HUES6 (cell line): ENCODE measurements at regions not wholly inside any gene's neighbourhood (a gene's known extent, or its start where the extent isn't known, plus 50 kb on each side); places are given as distances from the start of the nearest gene placed in this dataset.

ENCODE experiments used
- H3K27ac ChIP-seq: 2 replicates; pipeline ENCODE4 v1.7.0; 2013; ENCODE audit warnings: low read depth, mild to moderate bottlenecking, low read length, inconsistent platforms
- H3K27me3 ChIP-seq: 2 replicates; pipeline ENCODE4 v1.6.1; 2013; ENCODE audit warnings: low read length; ENCODE audit not compliant: control insufficient read depth, insufficient read depth
- H3K36me3 ChIP-seq: 2 replicates; pipeline ENCODE4 v1.6.1; 2013; ENCODE audit warnings: low read length; ENCODE audit not compliant: control insufficient read depth, insufficient read depth
- H3K4me1 ChIP-seq: 2 replicates; pipeline ENCODE4 v1.6.1; 2013; ENCODE audit warnings: low read length; ENCODE audit not compliant: control insufficient read depth, insufficient read depth
- H3K4me3 ChIP-seq: 2 replicates; pipeline ENCODE4 v1.5.1; 2013; ENCODE audit warnings: low read depth, low read length
- H3K9ac ChIP-seq: one replicate; pipeline ENCODE4 v1.6.1; 2013; ENCODE audit warnings: mild to moderate bottlenecking, low read length
- H3K9me3 ChIP-seq: 2 replicates; pipeline ENCODE4 v1.6.1; 2013; ENCODE audit warnings: low read depth, low read length; ENCODE audit not compliant: control insufficient read depth, insufficient read depth

DNA sequence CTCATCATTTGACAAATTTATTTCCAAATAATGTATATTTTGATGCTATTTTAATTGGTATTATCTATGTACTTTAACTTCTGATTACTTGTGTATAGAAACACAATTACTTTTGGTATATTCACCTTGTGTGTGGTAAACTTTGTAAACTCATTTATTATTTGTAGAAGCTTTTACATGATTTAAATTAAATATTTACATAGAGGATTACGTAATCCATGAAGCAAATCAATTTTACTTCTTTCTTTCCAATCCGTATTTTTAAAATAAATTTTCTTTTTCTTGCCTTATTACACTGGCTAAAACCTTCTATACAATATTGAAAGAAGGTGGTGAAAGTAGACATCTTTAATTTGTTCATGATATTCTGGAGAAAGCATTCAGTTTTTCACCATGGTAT, 540.2 kb downstream of the MMUT start:
- Histone ChIP-seq H3K9ac (no peak overlapping the region), H3K4me3 (no peak overlapping the region), H3K36me3 (no peaks in the 10 kb centered on the region), H3K27me3 (no peaks in the 10 kb centered on the region), H3K9me3 (no peaks in the 10 kb centered on the region), H3K27ac (no peak overlapping the region), H3K4me1 (peaks cover 8% of the 10 kb centered on the region)

DNA sequence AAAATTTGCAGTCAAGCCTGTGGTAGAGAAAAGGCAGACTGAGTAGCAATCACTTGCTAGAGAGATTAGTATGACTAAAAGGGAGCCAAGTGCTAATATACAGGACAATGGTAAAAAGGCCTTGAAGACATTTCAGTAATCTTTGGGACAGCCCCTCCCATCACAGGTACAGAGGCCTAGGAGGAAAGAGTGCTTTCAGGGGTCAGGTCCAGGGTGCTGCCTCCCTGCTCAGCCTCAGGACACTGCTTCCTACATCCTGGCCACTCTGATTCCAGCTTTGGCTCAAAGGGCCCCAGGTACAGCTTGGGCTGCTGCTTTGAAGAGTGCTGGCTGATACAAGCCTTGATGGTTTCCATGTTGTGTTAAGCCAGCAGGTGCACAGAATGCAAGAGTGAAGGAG, 543.5 kb downstream of the MMUT start:
- no peak overlapping the region for H3K27ac ChIP-seq
- H3K36me3 ChIP-seq, result no peaks in the 10 kb centered on the region
- no peaks in the 10 kb centered on the region for H3K27me3 ChIP-seq
- H3K9ac ChIP-seq, result no peak overlapping the region
- H3K4me1 ChIP-seq, result peaks cover 17% of the 10 kb centered on the region
- no peak overlapping the region for H3K4me3 ChIP-seq
- H3K9me3 ChIP-seq, result no peaks in the 10 kb centered on the region

DNA sequence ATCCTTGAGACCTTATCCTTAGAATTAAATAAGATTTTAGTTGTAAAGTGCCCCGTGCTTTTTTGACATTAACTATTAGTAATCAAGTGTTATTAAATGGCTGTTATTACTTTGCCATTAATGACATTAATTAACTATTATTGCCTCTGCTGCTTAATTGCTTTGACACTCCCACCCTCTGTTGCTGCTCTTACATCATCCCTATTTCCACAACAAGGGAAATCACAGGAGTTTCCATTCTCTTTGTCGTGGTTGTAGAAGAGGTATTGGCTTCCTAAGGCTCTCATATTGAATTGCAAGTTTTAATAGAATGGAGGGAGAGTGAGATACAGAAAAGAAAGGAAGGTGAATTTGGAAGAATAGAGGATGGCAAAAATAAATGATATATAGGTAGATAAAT, 545.8 kb downstream of the MMUT start:
- no peaks in the 10 kb centered on the region for H3K27me3 ChIP-seq
- peak overlapping the region; percentile 46; the same call in 1 of the 2 replicates for H3K27ac ChIP-seq
- H3K9ac ChIP-seq, result no peak overlapping the region
- H3K4me1 ChIP-seq, result peaks cover 17% of the 10 kb centered on the region
- H3K4me3 ChIP-seq, result no peak overlapping the region
- H3K36me3 ChIP-seq, result no peaks in the 10 kb centered on the region
- H3K9me3 ChIP-seq, result no peaks in the 10 kb centered on the region

DNA sequence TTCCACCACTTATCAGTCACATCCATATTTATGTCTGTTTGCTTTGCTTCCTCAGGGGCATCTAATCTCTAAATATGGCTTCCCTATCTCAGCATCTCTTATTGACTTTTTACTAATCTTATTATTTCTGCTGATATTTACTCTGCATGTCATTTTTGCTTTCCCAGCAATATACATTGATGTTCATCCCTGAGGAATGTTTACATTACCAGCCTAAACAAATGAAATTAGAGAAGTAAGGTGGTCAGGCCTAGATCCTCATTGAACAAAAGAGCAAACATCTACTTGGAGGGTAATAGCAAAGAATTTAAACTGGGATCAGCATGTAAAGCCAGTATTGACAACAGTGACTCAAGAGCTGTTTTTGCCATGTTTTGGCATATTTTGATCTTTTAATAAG, 546.4 kb downstream of the MMUT start:
- no peak overlapping the region for H3K9ac ChIP-seq
- H3K27ac ChIP-seq, result peak overlapping the region; percentile 46; the same call in 1 of the 2 replicates

DNA sequence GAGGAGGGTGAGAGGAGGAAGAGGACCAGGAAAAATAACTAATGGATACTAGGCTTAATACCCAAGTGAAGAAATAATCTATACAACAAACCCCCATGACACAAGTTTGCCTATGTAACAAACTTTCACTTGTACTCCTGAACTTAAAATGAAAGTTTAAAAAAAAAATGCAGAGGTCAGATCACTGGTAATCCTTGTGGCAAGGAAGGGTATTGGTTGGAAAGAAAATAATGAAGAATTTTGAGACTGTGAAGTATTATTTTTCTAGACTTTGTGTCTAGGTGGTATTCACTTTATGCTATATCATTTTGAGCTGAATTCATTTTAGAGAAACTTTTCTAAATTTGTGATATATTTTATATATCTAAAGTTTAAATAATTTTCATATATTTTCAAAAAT, 547.5 kb downstream of the MMUT start:
- Histone ChIP-seq H3K27ac (no peak overlapping the region), H3K36me3 (no peaks in the 10 kb centered on the region), H3K4me3 (no peak overlapping the region), H3K4me1 (peaks cover 17% of the 10 kb centered on the region), H3K27me3 (no peaks in the 10 kb centered on the region), H3K9ac (no peak overlapping the region), H3K9me3 (no peaks in the 10 kb centered on the region)

More for the DNA sequence above, 546.4 kb downstream of the MMUT start:
- no peaks in the 10 kb centered on the region for H3K27me3 ChIP-seq
- no peaks in the 10 kb centered on the region for H3K36me3 ChIP-seq
- no peaks in the 10 kb centered on the region for H3K9me3 ChIP-seq
- H3K4me3 ChIP-seq, result no peak overlapping the region
- peaks cover 17% of the 10 kb centered on the region for H3K4me1 ChIP-seq

DNA sequence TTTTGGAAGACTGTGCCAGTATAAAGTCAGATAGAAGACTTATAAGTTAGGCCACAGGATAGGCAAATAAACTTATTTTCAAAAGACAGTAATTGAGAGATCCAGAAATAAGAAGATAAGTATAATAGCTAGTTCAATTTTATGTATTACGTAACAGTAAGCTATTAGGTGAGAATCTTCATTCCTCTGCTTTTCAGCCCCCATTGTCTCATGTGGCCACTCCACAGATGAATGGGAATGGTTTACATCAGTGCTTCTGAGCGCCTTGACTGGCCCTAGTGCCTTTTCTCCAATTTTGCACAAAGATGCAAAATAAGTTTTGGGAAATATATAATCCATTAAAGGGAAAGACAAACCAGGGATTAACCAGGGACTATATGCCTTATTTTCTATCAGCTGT, 550.5 kb downstream of the MMUT start:
- Histone ChIP-seq H3K27ac (no peak overlapping the region), H3K36me3 (no peaks in the 10 kb centered on the region), H3K9me3 (no peaks in the 10 kb centered on the region), H3K4me3 (no peak overlapping the region), H3K27me3 (no peaks in the 10 kb centered on the region), H3K4me1 (peaks cover 9% of the 10 kb centered on the region; the same call in 1 of the 2 replicates), H3K9ac (no peak overlapping the region)

DNA sequence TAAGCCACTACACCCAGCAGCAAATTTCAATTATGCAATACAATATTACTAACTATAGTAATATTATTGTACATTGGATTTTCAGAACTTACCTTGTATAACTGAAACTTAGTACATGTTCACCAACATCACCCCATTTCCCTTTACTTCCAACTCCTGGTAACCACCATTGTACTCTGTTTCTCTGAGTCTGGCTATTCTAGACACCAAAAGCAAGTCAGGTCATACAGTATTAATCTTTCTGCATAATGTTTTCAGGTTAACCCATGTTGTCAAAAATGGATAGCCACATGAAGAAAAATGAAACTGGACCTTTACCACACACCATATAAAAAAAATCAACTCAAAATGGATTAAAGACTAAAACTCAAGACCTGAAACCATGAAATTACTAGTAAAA, 558.2 kb downstream of the MMUT start:
- Histone ChIP-seq H3K36me3 (no peaks in the 10 kb centered on the region), H3K27ac (no peak overlapping the region), H3K9ac (no peak overlapping the region), H3K4me1 (no peaks in the 10 kb centered on the region), H3K4me3 (no peak overlapping the region), H3K9me3 (no peaks in the 10 kb centered on the region), H3K27me3 (no peaks in the 10 kb centered on the region)

DNA sequence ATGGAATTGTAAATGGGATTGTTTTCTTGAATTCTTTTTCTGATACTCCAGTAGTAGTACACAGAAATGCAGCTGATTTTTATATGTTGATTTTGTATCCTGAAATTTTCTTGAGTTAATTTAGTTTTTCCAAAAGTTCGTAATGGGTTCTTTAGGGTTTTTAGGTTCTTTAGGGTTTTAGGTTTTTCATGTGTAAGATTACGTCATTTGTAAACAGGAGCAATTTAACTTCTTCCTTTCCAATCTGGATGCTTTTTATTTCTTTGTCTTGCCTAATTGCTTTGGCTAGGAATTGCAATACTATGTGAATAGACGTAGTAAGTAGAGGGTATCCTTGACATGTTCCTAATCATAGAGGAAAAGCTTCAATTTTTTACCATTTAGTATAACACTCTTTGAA, 568.6 kb downstream of the MMUT start:
- Histone ChIP-seq H3K9ac (no peak overlapping the region), H3K27me3 (no peaks in the 10 kb centered on the region), H3K9me3 (no peaks in the 10 kb centered on the region), H3K4me1 (no peaks in the 10 kb centered on the region), H3K27ac (no peak overlapping the region), H3K36me3 (no peaks in the 10 kb centered on the region), H3K4me3 (no peak overlapping the region)

DNA sequence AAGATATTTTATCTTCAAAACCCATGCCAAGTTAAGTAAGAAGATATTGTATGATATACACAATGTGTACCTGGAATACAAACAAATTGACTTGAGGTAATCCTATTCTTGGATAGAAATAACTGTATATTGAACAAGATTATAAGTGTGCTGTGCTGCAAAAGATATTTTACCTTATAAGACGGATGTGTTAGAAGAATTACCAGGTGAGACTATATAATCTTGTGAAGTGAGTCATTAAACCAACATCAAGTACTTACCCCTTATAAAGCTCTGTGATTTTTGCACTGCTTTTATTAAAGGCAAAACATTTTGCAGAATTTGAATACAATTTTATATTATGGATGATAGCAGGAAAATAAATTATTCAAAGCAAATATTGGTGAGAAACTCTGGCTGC, 570.0 kb downstream of the MMUT start:
- no peaks in the 10 kb centered on the region for H3K4me1 ChIP-seq
- H3K9ac ChIP-seq, result no peak overlapping the region
- H3K27ac ChIP-seq, result no peak overlapping the region
- H3K9me3 ChIP-seq, result no peaks in the 10 kb centered on the region
- H3K4me3 ChIP-seq, result no peak overlapping the region
- H3K36me3 ChIP-seq, result no peaks in the 10 kb centered on the region
- H3K27me3 ChIP-seq, result no peaks in the 10 kb centered on the region

DNA sequence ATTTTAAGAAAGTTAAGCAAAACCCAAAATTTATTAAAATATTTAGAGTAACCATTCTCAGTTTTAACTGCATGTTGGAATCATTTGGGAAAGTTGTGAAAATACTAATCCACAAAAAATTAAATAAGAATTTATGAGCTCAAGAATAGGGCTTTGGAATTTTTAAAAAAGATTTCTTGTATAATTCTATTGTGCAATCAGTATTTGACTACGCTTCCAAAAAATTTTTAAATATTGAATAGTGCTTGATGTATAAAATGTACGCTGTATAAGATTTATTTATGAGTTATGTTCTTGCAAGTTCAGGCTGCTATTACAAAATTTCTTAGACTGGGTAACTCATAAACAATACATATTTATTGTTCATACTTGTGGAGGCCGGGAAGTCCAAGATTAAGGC, 571.7 kb downstream of the MMUT start:
- H3K27ac ChIP-seq, result no peak overlapping the region
- H3K4me3 ChIP-seq, result no peak overlapping the region
- no peaks in the 10 kb centered on the region for H3K4me1 ChIP-seq
- no peaks in the 10 kb centered on the region for H3K9me3 ChIP-seq
- no peak overlapping the region for H3K9ac ChIP-seq
- no peaks in the 10 kb centered on the region for H3K36me3 ChIP-seq
- H3K27me3 ChIP-seq, result no peaks in the 10 kb centered on the region

DNA sequence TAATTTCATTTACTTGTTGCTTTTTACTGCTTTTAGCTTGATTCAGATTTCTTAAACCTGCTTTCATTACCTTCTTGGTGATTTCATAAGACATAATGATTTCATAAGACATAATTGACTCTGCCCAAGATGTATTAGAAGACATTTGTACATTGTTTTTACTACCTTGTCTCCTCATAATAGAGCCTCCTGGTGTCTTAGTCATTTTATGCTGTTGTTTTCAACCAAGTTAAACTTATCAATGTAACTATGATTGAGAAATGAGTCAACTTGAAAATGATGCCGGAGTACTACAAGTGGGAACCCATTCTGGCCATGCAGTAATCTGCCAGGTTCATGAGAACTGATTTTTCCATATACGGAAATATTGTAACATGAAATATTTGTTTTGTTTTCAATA, 573.6 kb downstream of the MMUT start:
- H3K27me3 ChIP-seq, result no peaks in the 10 kb centered on the region
- H3K27ac ChIP-seq, result no peak overlapping the region
- H3K9me3 ChIP-seq, result no peaks in the 10 kb centered on the region
- no peak overlapping the region for H3K9ac ChIP-seq
- H3K4me1 ChIP-seq, result no peaks in the 10 kb centered on the region
- H3K4me3 ChIP-seq, result no peak overlapping the region
- H3K36me3 ChIP-seq, result no peaks in the 10 kb centered on the region

DNA sequence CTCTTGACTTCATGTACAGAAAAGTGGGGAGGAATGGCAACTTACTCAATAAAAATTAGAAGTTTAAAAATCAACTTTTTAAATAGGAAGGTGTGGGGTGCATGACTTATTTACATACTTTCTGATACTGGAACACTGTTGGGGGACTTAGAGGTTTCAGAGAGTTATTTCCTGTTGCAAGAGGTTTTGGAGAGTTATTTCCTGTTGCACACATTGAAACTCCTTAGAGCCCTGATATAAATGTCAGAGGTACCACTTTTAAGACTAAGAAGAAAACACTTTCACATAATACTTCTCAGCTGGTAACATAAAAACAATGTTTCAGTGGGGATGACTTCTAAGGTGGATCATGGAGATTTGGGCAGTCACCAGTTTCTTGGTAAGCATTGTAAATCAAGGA, 579.9 kb downstream of the MMUT start:
- H3K27ac ChIP-seq, result no peak overlapping the region
- no peak overlapping the region for H3K4me3 ChIP-seq
- no peaks in the 10 kb centered on the region for H3K27me3 ChIP-seq
- no peaks in the 10 kb centered on the region for H3K36me3 ChIP-seq
- no peaks in the 10 kb centered on the region for H3K4me1 ChIP-seq
- H3K9me3 ChIP-seq, result no peaks in the 10 kb centered on the region
- H3K9ac ChIP-seq, result no peak overlapping the region
